NT2/D1 (cell line): ENCODE measurements at regions not wholly inside any gene's neighbourhood (a gene's known extent, or its start where the extent isn't known, plus 50 kb on each side); places are given as distances from the start of the nearest gene placed in this dataset.

Experiments
- SUZ12 ChIP-seq: IDR thresholded peaks from 2 replicates; pipeline ENCODE4 v1.6.1; 2011; ENCODE audit not compliant: insufficient read length, insufficient read depth; ENCODE audit errors: extremely low read depth
- YY1 ChIP-seq: IDR thresholded peaks from 2 replicates; pipeline ENCODE4 v1.6.1; 2011; ENCODE audit not compliant: insufficient read length, insufficient read depth
- ZNF274 ChIP-seq: IDR thresholded peaks from 2 replicates; pipeline ENCODE4 v1.6.1; 2011; ENCODE audit warnings: mild to moderate bottlenecking, low read depth, low read length

DNA sequence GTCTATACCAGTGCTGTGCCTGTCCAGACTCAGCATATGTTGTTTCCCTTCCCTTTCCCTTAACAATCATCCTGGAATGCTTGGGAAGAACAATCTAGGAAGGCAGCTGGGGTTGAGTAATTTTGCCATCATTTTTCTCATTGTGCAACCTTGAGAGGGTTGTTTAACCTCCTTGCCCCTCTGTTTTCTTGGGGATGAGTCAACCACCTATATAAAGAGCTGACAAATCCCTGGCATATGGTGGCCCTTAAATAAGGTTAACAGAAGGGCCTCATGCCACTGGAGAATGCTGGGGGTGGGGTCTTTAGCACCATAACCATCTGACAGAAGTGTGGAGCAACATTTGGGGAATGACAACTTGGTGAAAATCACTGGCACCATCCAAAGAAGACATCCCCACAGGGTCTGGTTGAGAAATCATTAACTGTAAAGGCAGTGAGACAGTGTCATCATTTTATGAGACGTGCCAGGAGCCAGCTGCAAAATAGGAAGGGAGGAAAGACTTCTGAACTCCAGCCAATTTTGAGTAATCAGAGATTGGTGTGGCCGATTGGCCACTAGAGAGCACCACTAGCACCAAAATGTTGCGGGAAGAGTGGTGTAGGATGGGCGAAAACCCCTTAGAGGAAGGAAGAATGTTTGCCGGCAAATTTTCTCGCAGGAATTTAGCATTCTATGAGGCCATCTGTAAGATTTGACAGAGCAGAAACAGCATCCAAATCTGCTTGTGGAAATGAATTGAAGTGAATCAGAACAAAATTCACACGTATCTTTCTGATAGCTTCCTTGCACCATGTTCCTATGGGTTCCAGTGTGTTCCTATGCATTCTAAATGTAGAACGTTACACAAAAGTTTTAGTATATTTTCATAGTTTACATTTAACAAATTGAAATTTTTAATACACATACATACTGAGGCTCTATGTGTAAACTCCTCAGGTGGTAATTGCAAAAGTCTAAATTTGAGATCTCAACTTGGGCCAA, 113.8 kb downstream of the MSX2 start:
- no peak for TF ChIP-seq YY1
- TF ChIP-seq ZNF274 = no peak
- TF ChIP-seq SUZ12 = no peak
